ENCODE measurements at regions not wholly inside any gene's neighbourhood (a gene's known extent, or its start where the extent isn't known, plus 50 kb on each side); places are given as distances from the start of the nearest gene placed in this dataset.

DNA sequence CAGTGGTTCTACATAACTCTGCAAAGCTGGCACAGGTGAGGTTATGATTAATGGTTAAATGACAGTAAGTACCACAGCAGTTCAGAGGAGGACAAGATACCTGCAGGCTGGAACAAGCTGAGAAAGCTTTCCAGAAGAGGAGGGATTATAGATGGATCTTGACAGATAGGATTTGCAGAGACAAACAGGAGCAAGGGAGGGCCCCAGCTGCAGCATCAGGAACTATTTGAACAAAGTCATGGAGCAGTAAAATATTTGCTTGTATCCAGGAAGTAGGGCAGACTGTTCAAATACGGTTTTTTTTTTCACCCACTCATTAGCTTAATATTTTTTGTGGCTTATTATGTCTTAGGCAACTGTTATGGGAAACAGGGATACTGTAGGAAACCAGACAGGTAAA is 144.4 kb upstream of the MAN1A1 start (continued):
- TF ChIP-seq, protein P1, sequence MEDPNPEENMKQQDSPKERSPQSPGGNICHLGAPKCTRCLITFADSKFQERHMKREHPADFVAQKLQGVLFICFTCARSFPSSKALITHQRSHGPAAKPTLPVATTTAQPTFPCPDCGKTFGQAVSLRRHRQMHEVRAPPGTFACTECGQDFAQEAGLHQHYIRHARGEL (CRISPR knock-in tag; IDR thresholded peaks at IDR 0.05): no peak
- no peak for TF ChIP-seq ZNF724P (CRISPR knock-in tag; IDR thresholded peaks at IDR 0.05; ENCODE audit: borderline replicate concordance)
- TF ChIP-seq ZNF251 (CRISPR knock-in tag; IDR thresholded peaks at IDR 0.05): no peak
- TF ChIP-seq, protein P2, sequence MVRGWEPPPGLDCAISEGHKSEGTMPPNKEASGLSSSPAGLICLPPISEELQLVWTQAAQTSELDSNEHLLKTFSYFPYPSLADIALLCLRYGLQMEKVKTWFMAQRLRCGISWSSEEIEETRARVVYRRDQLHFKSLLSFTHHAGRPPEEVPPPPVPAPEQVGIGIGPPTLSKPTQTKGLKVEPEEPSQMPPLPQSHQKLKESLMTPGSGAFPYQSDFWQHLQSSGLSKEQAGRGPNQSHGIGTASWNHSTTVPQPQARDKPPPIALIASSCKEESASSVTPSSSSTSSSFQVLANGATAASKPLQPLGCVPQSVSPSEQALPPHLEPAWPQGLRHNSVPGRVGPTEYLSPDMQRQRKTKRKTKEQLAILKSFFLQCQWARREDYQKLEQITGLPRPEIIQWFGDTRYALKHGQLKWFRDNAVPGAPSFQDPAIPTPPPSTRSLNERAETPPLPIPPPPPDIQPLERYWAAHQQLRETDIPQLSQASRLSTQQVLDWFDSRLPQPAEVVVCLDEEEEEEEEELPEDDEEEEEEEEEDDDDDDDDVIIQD (CRISPR knock-in tag; IDR thresholded peaks at IDR 0.05; ENCODE audit: low read depth): peak; percentile 67; the same call in 1 of the 2 replicates
- no peak for TF ChIP-seq ZNF484 (CRISPR knock-in tag; IDR thresholded peaks at IDR 0.05; ENCODE audit: borderline replicate concordance, low read depth)
- TF ChIP-seq, protein P3, sequence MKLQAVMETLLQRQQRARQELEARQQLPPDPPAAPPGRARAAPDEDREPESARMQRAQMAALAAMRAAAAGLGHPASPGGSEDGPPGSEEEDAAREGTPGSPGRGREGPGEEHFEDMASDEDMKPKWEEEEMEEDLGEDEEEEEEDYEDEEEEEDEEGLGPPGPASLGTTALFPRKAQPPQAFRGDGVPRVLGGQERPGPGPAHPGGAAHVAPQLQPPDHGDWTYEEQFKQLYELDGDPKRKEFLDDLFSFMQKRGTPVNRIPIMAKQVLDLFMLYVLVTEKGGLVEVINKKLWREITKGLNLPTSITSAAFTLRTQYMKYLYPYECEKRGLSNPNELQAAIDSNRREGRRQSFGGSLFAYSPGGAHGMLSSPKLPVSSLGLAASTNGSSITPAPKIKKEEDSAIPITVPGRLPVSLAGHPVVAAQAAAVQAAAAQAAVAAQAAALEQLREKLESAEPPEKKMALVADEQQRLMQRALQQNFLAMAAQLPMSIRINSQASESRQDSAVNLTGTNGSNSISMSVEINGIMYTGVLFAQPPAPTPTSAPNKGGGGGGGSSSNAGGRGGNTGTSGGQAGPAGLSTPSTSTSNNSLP (IDR thresholded peaks at IDR 0.05; ENCODE audit: low read depth, low read length): peak; percentile 81
- TF ChIP-seq, protein P4, sequence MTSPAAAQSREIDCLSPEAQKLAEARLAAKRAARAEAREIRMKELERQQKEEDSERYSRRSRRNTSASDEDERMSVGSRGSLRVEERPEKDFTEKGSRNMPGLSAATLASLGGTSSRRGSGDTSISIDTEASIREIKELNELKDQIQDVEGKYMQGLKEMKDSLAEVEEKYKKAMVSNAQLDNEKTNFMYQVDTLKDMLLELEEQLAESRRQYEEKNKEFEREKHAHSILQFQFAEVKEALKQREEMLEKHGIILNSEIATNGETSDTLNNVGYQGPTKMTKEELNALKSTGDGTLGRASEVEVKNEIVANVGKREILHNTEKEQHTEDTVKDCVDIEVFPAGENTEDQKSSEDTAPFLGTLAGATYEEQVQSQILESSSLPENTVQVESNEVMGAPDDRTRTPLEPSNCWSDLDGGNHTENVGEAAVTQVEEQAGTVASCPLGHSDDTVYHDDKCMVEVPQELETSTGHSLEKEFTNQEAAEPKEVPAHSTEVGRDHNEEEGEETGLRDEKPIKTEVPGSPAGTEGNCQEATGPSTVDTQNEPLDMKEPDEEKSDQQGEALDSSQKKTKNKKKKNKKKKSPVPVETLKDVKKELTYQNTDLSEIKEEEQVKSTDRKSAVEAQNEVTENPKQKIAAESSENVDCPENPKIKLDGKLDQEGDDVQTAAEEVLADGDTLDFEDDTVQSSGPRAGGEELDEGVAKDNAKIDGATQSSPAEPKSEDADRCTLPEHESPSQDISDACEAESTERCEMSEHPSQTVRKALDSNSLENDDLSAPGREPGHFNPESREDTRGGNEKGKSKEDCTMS (CRISPR knock-in tag; conservative IDR thresholded peaks at IDR 0.05): no peak
- peak; percentile 27; the same call in 1 of the 2 replicates for TF ChIP-seq FOXO1 (CRISPR knock-in tag; IDR thresholded peaks at IDR 0.05)
- no peak for TF ChIP-seq ATF1 (CRISPR knock-in tag; IDR thresholded peaks at IDR 0.05)
- TF ChIP-seq ZNF274 (CRISPR knock-in tag; IDR thresholded peaks at IDR 0.05): no peak
- peak; percentile 16; the same call in 1 of the 2 replicates for TF ChIP-seq MED1 (CRISPR knock-in tag; IDR thresholded peaks at IDR 0.05)
- TF ChIP-seq, protein P5, sequence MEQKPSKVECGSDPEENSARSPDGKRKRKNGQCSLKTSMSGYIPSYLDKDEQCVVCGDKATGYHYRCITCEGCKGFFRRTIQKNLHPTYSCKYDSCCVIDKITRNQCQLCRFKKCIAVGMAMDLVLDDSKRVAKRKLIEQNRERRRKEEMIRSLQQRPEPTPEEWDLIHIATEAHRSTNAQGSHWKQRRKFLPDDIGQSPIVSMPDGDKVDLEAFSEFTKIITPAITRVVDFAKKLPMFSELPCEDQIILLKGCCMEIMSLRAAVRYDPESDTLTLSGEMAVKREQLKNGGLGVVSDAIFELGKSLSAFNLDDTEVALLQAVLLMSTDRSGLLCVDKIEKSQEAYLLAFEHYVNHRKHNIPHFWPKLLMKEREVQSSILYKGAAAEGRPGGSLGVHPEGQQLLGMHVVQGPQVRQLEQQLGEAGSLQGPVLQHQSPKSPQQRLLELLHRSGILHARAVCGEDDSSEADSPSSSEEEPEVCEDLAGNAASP (CRISPR knock-in tag; IDR thresholded peaks at IDR 0.05; ENCODE audit: borderline replicate concordance): peak; percentile 66; the same call in 1 of the 2 replicates
- peak; percentile 31; the same call in 1 of the 2 replicates for TF ChIP-seq IRF2 (CRISPR knock-in tag; IDR thresholded peaks at IDR 0.05)
- no peak for TF ChIP-seq FOXA1 (IDR thresholded peaks at IDR 0.05)
- TF ChIP-seq FOXA1 (CRISPR knock-in tag; IDR thresholded peaks at IDR 0.05): 0 out of 2 replicates have a peak, but pooled peaks have one; percentile 9
- TF ChIP-seq ZNF788 (CRISPR knock-in tag; IDR thresholded peaks at IDR 0.05; ENCODE audit: borderline replicate concordance): no peak
- TF ChIP-seq CENPT (CRISPR knock-in tag; IDR thresholded peaks at IDR 0.05; ENCODE audit: low read depth): no peak
- no peak for TF ChIP-seq POLR2AphosphoS2 (IDR thresholded peaks at IDR 0.05; ENCODE audit: low read depth, low read length)
- peak; percentile 75 for TF ChIP-seq RXRB (CRISPR knock-in tag; IDR thresholded peaks at IDR 0.05; ENCODE audit: borderline replicate concordance)
- 0 out of 2 replicates have a peak, but pooled peaks have one; percentile 15 for TF ChIP-seq CREM (IDR thresholded peaks at IDR 0.05)
- no peak for TF ChIP-seq CREM (CRISPR knock-in tag; IDR thresholded peaks at IDR 0.05)
- peak; percentile 48; the same call in 1 of the 2 replicates for TF ChIP-seq KAT8 (CRISPR knock-in tag; IDR thresholded peaks at IDR 0.05)
- TF ChIP-seq HMG20B (CRISPR knock-in tag; conservative IDR thresholded peaks at IDR 0.05): no peak
- no peak for TF ChIP-seq ZNF792 (CRISPR knock-in tag; IDR thresholded peaks at IDR 0.05)
- TF ChIP-seq NFIC (IDR thresholded peaks at IDR 0.05; ENCODE audit: low read length): peak; percentile 57; the same call in 1 of the 2 replicates
- TF ChIP-seq ZNF703 (CRISPR knock-in tag; IDR thresholded peaks at IDR 0.05; ENCODE audit: borderline replicate concordance): no peak
